Calu3 (cell line): ENCODE measurements at regions not wholly inside any gene's neighbourhood (a gene's known extent, or its start where the extent isn't known, plus 50 kb on each side); places are given as distances from the start of the nearest gene placed in this dataset.

ENCODE experiments used
- BruUV-seq: library from RNA; stranded (reverse); fragments of 400-500 nt; replicated peaks from 2 replicates; lab custom pipeline; 2021; lab: Mats Ljungman, UMichigan
- CTCF ChIA-PET: fragments of 300-600 bp; sonication (Branson Sonifier 250); formaldehyde crosslinking; loops from one replicate; lab custom pipeline; 2022; ENCODE audit warnings: antibody characterized with exemption; lab: Charles Lee
- DNase-seq: peaks from one replicate; pipeline ENCODE4 v3.0.0; 2022
- H3K27ac Mint-ChIP-seq: one replicate; pipeline ENCODE4 v1.8.0; 2022; ENCODE audit warnings: mixed read lengths; ENCODE audit not compliant: unreplicated experiment
- H3K27me3 Mint-ChIP-seq: one replicate; pipeline ENCODE4 v1.8.0; 2022; ENCODE audit warnings: mixed read lengths; ENCODE audit not compliant: unreplicated experiment
- H3K36me3 Mint-ChIP-seq: one replicate; pipeline ENCODE4 v1.8.0; 2022; ENCODE audit warnings: mild to moderate bottlenecking, moderate library complexity, mixed read lengths; ENCODE audit not compliant: insufficient read depth, unreplicated experiment
- H3K4me1 Mint-ChIP-seq: one replicate; pipeline ENCODE4 v1.8.0; 2022; ENCODE audit warnings: mild to moderate bottlenecking, low read depth, mixed read lengths; ENCODE audit not compliant: unreplicated experiment
- H3K4me3 Mint-ChIP-seq: one replicate; pipeline ENCODE4 v1.8.0; 2022; ENCODE audit warnings: mild to moderate bottlenecking, low read depth, moderate library complexity, mixed read lengths; ENCODE audit not compliant: unreplicated experiment
- H3K9me3 Mint-ChIP-seq: one replicate; pipeline ENCODE4 v1.8.0; 2022; ENCODE audit warnings: low read depth, mixed read lengths; ENCODE audit not compliant: unreplicated experiment
- intact Hi-C: fragments of 100-400 bp; cut with micrococcal nuclease; formaldehyde crosslinking; loops from one replicate; pipeline ENCODE4 v1.10.0; 2022; ENCODE audit not compliant: unreplicated experiment
- TF ChIP-seq, protein P1 (sequence below): fragments of 200-600 bp; IDR thresholded peaks from one replicate; pipeline ENCODE4 v1.8.0; 2022; ENCODE audit warnings: antibody characterized with exemption; ENCODE audit not compliant: unreplicated experiment

DNA sequence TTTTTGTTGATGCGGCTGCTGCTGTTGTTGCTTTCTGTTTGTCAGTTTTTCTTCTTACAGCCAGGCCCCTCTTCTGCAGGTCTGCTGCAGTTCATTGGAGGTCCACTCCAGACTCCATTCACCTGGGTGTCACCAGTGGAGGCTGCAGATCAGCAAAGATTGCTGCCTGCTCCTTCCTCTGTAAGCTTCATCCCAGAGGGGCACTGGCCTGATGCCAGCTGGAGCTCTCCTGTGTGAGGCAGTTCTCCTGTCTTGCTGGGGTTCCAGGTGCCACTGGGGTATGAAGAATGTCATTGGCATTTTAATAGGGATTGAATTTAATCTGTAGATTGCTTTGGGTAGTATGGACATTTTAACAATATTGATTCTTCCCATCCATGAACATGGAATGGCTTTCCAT lies 308.5 kb upstream of the MEOX2 start:
- H3K4me1 Mint-ChIP-seq = no peaks in the 10 kb centered on the region
- no peak overlapping the region for H3K27ac Mint-ChIP-seq
- no peaks in the 10 kb centered on the region for H3K9me3 Mint-ChIP-seq
- CTCF ChIA-PET = no interaction called here
- no peak overlapping the region for H3K4me3 Mint-ChIP-seq
- no peak for DNase-seq
- TF ChIP-seq, protein P1, sequence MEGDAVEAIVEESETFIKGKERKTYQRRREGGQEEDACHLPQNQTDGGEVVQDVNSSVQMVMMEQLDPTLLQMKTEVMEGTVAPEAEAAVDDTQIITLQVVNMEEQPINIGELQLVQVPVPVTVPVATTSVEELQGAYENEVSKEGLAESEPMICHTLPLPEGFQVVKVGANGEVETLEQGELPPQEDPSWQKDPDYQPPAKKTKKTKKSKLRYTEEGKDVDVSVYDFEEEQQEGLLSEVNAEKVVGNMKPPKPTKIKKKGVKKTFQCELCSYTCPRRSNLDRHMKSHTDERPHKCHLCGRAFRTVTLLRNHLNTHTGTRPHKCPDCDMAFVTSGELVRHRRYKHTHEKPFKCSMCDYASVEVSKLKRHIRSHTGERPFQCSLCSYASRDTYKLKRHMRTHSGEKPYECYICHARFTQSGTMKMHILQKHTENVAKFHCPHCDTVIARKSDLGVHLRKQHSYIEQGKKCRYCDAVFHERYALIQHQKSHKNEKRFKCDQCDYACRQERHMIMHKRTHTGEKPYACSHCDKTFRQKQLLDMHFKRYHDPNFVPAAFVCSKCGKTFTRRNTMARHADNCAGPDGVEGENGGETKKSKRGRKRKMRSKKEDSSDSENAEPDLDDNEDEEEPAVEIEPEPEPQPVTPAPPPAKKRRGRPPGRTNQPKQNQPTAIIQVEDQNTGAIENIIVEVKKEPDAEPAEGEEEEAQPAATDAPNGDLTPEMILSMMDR = no peak
- intact Hi-C loops = no loop called here
- H3K27me3 Mint-ChIP-seq = no peaks in the 10 kb centered on the region
- no TSS peak for BruUV-seq
- H3K36me3 Mint-ChIP-seq = no peaks in the 10 kb centered on the region

DNA sequence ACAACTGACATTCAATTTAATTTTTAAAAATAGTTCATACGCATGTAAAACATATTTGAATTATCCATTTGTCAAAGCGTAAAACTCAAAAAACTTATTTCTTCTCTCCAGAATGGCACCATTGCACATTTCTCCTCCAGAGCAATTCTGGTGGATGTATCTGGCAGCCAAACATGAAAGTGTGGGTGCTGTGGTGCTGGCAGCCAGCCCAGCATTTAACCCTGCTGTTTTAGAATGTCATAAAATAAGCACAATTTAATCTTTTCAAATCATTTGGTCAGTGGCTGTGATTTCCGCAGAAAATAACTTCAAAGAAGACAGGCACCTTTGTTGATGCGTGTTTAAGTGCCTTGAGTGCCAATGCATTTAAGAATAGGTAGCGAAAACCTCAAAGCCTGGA lies 302.7 kb upstream of the MEOX2 start:
- H3K27ac Mint-ChIP-seq = no peak overlapping the region
- CTCF ChIA-PET = no interaction called here
- no peaks in the 10 kb centered on the region for H3K9me3 Mint-ChIP-seq
- H3K36me3 Mint-ChIP-seq = no peaks in the 10 kb centered on the region
- TF ChIP-seq, protein P1 = no peak
- H3K27me3 Mint-ChIP-seq = no peaks in the 10 kb centered on the region
- H3K4me1 Mint-ChIP-seq = no peaks in the 10 kb centered on the region
- DNase-seq = no peak
- intact Hi-C loops = no loop called here
- no TSS peak for BruUV-seq
- no peak overlapping the region for H3K4me3 Mint-ChIP-seq

DNA sequence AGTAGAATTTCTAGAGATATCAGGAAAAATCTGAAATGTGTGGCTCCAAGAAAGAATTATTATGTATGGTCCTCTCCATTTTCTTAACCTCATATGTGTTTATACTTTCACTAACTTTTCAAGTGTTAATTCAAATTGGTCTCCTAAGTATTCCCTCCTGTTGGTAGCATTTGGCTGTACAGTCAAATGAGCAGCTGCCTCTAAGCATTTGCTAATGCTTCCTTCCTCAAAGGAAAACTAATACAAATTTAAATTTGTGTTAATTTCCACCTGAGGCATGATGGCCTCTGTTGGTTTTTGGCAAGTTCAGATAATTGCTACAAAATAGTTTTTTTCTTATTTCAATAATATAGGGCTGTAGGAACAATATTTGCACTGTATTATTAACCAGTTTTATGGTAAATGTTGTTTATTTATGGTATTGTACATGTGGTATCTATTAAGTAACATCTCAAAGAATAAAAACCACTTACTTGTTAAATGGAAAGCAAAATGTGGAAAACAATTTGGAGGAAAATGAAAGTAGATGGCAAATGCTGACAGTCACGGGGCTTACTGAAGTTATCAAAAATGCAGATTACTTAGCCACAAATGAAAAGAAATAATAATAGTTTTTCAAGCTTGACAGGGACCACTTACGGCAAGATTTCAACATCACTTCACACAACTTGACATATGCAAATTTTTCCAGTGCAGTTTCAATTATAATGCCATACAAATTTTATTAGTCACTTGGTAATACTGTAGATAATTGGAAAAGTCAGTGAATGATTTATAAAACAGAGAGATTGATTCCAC lies 299.3 kb upstream of the MEOX2 start:
- H3K4me1 Mint-ChIP-seq = no peaks in the 10 kb centered on the region
- intact Hi-C loops = no loop called here
- no peak overlapping the region for H3K27ac Mint-ChIP-seq
- TF ChIP-seq, protein P1 = no peak
- no peaks in the 10 kb centered on the region for H3K9me3 Mint-ChIP-seq
- no peak overlapping the region for H3K4me3 Mint-ChIP-seq
- CTCF ChIA-PET = no interaction called here
- H3K36me3 Mint-ChIP-seq = no peaks in the 10 kb centered on the region
- no peaks in the 10 kb centered on the region for H3K27me3 Mint-ChIP-seq
- no TSS peak for BruUV-seq
- no peak for DNase-seq

DNA sequence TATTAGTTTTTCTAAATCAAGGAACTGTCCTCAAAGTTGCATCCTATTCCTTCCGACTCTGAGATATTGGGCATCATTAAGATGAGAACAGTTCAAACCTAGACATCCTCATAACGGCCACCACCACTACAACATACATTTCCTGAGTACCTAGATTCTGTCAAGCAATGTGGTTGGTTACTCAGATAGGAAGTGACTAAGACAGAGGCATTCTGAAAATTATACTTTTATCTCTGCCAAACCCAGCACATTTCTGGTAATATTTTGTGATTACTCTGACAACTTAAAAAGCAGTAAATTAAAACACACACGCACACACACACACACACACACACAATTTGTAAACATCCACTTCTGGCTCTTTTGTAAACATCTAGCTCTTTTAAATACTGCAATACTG lies 291.2 kb upstream of the MEOX2 start:
- DNase-seq = no peak
- Mint-ChIP-seq H3K27ac (no peak overlapping the region), H3K4me3 (no peak overlapping the region), H3K36me3 (no peaks in the 10 kb centered on the region), H3K27me3 (no peaks in the 10 kb centered on the region), H3K4me1 (no peaks in the 10 kb centered on the region), H3K9me3 (no peaks in the 10 kb centered on the region)
- intact Hi-C loops = no loop called here
- TF ChIP-seq, protein P1 = no peak
- no TSS peak for BruUV-seq
- CTCF ChIA-PET = no interaction called here
